Activated CD4-positive, CD25-positive, alpha-beta regulatory T cell treated with anti-CD3 and anti-CD28 coated beads, Interleukin-2, amount 50 U/mL, for 16 hours (primary cell): ENCODE measurements at regions not wholly inside any gene's neighbourhood (a gene's known extent, or its start where the extent isn't known, plus 50 kb on each side); places are given as distances from the start of the nearest gene placed in this dataset.
"Not testable (repeated sequence)": the region's sequence is repeated elsewhere in the genome, so short reads cannot be mapped to it uniquely, and the experiment has no call there.

Source experiments
- DNase-seq: peaks from one replicate; pipeline ENCODE4 v3.0.0-alpha.2; 2020; ENCODE audit warnings: low read depth, low spot score

DNA sequence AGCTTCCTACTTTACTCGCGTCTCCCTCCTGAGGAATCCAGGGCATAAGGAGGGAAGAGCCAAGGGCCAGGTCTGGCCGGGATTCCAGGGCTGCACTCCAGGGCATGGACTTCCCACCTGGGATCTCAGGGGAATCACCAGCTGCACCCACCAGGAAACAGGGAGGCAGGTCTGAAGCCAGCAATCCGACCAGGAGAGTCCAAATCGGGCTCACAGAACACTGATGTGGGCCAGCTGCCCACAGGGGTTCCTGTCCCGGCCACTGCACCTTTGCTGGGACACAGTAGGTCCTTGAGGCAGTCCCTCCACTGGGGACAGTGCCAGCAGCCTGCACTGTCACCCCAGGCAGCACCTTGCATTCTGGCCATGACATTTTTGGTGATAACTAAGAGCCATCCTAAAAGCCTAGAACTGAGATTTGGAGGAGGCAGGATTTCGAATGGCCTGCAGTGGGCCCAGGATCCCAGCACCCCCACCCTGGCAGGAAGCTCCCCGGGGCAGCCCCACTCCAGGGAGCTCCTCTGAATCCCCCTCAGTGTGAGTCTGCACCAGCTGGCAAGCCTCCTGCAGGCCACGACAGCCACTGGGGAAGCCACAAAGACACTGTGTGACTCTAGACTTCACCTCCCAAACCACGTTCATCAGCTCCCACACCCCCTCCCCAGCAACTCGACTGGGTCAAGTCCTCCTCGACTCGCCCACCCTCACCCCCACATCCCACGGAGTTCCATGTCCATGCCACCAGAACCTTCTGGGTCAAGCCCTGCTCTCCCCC lies 71.5 kb upstream of the PPP2R2D start:
- no peak for DNase-seq

DNA sequence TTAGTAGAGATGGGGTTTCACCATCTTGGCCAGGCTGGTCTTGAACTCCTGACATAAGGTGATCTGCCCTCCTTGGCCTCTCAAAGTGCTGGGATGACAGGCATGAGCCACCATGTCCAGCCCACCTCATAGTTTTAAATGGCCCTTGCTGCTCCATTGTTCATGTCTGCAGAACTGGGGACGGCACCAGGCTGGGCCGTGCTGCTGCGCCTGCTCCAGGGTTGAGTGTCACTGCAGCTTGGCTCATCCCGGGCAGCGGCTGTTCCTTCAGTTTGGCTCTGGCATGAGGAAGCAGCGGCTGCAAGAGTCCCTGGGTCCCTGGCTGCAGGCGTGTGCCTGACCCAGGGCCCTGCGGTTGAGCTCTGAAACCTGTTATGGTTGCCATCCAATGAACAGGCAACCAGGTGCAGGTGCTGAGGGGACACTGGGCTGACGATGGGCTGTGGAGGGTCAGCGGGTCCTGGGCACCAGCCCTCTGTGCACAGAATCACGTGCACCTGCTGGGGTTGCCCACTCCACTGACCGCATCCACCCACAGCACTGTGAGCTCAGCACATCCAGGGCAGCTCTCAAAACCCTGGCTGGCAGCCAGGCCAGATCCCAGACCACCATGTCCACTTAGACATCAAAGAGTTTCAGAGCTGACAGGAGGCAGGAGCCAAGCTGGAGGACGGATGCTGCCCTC lies 70.2 kb upstream of the PPP2R2D start:
- DNase-seq, result no peak

DNA sequence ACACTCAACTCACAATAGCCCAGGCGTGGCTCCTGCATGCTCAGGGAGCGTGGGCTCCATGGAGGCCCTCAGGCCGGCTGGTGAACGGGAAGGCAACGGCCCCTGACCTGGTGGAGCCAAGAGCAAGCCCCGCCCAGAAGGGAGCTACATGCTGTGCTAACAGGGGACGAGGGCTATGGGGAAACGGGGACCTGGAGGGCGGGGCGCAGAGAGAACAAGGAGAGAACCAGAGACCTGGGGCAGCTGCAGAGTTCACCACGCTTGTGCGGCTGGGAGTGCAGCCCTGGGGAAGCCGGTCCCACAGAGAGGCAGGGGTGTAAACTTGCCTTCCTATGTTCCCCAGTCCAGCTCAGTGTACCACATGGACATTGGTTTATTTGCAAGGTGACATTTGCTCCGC lies 69.2 kb upstream of the PPP2R2D start:
- DNase-seq, result no peak

DNA sequence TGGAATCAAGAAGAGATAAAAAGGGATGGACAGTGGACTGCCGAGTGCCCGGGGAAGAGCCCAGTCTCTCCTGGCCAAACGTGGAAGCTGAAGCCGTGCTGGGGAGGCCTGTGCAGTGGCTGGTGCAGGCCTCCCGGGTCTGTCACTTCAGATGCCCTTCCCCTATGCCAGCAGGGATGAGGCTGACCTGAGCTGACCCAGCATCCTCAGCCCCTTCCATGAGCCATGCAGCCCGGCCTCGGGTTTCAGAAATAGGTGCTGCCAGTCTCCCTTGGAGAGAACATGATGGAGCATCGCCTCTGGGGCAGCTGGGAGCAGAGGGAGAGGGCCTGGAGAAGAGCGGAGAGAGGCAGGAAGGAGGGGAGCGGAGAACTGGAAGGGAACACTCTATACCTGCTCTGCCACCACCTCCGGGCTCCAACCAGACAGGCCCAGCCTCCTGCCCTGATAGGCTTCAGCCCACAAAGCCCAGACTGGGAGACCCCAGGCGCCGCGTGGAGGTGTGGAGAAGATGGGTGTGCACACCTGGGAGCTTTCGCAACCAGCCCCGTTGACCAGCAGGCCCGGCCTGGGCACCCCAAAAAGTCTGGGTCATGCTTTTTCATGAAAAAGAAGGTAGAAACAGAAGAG lies 68.6 kb upstream of the PPP2R2D start:
- DNase-seq, result no peak

DNA sequence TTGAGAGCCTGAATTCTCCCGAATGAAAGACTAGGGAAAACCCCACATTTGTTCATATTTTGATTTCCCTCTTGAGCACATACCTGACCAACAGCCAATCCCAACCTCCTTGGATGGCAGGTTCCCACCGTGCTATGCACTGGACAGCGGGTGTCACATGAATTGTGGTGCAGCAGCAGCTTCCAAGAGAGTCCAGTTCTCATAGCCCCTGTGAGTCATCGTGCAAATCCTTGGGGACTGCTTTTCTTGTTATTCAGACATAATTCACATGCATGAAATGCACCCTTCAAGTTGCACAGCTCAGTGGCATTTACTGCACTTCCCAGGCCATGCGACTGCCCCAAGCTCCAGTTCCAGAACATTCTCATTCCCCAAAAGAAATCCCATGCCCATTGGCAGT lies 67.8 kb upstream of the PPP2R2D start:
- no peak for DNase-seq

DNA sequence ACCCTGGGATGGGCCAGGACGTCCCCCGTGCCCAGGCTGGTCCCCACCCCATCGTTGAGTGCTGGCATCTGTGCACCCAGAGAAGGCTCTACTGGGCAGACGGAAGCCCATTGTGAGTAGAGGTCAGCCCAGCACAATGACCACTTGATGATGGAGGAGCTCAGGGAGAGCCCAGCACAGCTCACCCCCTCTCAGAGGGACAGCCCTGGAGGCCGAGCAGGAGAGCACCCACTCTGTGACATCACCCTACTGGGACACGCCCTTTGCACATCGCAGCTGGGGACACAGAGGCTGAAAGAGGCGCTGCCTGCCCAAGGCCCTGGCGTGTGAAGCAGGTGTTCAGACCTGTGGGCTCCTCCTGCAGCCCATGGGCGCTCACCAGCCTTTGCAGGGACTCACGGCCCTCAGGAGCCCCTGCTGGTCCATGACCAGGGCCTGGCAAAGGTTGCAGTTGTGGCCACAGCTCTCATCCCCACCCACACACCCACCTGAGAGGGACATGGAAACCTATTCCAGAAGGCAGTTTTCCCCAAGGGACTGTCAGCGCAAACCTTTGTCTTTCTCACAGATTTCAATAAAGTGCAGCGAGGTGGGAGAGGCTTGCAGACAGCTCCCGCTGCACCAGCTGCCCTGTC lies 67.2 kb upstream of the PPP2R2D start:
- DNase-seq, result no peak

DNA sequence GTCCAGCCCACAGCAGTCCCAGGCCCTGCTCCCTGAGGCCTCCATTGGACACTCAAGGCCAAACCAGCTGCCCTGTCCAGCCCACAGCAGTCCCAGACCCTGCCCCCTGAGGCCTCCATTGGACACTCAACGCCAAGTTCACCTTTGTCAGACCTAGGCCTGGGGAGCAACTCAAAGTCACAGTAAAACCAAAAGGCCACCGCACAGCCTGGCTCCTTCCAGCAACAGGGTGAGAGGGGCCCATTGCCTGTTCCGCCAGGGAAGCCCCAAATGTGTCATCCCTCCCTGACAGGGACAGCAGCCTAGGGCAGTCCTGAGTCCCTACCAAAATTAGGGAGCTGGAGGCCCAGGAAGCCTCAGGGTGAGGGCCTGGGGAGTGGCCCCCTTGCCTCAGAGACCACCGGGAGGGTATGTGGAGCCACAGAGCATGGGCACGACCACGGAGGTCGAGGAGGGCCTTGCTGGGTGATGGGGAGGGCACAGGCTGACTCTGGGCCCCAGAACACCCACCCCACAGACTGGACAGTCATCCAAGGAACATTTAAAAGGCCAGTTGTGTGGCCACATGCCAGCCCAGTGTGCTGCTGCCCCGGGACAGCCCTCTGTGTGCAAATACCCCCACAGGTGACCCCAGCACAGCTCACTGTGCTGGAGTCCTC lies 66.5 kb upstream of the PPP2R2D start:
- DNase-seq, result no peak

DNA sequence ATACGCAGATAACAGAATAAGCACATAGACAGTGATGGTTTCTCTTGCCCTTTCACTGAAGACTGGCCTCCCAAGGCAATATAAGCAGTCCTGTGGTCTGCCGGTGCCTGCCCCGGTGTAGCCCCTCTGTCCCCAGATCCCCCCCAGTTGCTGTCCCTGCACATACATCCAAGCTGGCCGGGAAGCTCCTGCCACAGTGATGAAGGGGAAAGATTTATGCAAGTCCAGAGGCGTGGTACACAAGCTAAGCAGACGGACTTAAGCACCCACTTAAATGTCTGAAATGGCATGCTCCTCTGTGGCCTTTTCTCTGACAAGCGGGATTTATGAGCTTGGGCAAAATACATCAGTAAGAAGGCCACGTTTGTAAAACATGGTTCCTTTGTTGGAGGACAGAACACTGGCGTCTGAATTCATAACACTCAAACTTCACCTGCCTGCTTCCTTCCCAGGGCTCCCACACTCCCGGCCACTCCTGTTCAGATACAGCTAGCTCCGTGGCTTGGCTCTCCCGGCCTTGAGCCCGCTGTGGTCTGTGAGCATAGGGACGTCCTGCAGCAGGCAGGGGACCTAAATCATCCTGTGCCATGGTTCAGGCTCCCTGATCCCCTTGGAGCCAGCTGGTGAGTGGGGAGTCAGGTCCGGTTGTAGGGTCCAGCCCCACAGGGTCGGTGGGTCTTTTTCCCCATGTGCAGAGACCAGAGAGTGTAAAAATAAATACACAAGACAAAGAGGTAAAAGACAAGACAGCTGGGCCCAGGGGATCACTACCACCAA lies 61.7 kb upstream of the PPP2R2D start:
- DNase-seq, result no peak

DNA sequence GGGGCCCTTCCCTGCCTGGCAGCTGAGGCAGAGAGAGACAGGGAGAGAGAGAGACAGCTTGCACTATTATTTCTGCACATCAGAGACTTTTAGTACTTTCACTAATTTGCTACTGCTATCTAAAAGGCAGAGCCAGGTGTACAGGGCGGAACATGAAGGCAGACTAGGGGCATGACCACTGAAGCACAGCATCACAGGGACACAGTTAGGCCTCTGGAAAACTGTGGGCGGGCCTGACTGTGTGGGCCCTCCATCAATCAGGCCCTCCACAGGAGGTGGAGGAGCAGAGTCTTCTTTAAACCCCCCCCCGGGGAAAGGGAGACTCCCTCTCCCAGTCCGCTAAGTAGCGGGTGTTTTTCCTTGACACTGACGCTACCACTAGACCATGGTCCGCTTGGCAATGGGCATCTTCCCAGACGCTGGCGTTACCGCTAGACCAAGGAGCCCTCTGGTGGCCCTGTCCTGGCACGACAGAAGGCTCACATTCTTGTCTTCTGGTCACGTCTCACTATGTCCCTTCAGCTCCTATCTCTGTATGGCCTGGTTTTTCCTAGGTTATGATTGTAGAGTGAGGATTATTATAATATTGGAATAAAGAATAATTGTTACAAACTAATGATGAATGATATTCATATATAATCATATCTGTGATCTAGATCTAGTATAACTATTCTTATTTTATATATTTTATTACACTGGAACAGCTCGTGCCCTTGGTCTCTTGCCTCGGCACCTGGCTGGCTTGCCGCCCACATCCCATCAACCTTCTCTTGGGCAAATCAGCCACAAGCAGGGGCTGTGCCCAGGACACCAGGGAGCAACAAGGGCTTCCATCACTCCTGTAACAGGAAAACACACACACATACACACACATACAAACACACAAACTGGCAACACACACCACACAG lies 60.7 kb upstream of the PPP2R2D start:
- not testable (repeated sequence) for DNase-seq

DNA sequence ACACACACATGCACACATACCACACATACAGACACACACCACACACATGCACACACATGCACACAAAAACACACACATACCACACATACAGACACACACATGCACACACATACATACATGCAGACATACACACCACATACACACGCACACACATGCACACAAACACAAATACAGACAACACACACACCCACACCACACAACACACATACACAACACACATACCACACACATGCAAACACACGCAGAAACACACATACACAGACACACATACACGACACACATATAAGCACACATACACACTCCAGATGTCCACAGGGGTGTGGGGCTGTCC lies 60.1 kb upstream of the PPP2R2D start:
- no peak for DNase-seq

DNA sequence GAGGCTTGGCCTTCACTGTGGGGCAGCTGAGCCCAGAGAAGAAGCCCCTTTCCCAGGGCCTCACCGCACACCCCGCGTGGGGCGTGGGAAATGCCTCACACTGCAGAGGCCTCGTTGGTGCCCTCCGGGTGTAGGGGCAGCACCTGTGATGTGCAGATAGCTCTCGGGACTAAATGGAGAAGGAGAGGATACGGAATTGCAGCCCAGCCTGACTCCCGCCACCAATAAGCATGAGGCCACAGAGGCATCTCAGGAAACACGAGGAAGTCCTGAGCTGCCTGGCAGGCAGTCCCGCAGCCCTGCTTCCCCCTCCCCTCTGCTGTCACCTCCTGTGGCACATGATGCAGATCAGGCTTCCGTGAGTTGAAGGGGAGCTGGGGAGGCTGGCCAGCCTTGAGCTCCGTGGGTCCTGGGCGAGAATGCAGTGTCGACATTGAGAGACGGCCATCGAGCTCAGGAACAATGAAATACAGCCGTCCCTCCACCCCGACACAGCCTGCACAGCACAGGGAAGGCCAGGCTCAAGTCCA lies 59.6 kb upstream of the PPP2R2D start:
- no peak for DNase-seq

DNA sequence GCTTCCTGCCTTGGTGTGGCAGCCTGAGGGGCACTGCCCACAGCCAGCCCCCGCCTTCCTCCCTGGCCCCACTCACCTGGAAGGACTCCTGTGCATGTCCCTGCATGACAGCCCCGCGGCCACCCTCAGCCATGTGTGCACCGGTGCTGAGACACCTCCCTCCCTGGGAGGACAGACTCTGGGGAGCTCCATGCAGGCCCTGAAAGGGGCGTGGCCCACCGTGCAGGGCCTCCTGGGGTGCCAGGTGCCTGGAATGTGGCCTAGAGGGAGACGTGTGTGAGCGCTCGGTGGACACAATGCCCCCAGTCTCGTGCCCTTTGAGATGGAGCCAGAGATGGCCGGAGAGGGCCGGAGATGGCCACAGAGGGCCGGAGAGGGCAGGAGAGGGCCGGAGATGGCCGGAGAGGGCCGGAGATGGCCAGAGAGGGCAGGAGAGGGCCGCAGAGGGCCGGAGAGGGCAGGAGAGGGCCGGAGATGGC lies 59.1 kb upstream of the PPP2R2D start:
- no peak for DNase-seq

DNA sequence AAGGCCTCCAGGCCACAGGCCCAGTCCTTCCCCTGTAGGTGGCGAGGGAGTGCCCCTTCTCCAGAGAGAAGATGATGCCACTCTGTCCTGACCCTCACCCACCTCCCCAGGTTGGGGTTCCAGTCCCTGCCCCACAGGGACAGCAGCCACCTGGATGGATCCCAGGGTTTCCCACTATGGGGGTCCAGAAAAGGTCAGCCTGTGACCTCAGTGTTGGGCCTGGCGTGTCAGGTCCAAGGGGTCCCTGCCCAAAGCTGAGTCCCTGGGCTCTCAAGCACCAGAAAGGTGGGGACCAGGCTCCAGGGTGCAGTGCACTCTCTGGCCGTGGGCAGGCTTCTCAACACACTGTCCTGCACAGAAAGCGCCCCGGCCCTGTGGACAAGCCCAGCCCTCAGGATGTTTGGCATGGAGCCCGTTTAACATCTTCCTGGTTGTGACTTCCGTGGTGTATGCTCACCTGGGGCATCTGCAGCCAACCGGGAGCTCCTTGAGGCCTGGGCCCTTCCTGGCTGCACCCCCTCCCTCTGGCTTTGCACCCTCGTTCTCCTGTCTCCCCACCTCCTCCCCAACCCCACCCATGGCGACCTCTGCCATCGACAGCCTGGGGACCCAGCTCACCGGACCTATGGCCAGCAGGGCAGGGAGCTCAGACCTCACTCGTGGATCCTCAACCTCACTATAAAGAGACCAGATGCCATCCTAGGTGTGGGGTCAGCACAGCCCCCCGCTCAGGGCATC lies 58.3 kb upstream of the PPP2R2D start:
- DNase-seq, result no peak

DNA sequence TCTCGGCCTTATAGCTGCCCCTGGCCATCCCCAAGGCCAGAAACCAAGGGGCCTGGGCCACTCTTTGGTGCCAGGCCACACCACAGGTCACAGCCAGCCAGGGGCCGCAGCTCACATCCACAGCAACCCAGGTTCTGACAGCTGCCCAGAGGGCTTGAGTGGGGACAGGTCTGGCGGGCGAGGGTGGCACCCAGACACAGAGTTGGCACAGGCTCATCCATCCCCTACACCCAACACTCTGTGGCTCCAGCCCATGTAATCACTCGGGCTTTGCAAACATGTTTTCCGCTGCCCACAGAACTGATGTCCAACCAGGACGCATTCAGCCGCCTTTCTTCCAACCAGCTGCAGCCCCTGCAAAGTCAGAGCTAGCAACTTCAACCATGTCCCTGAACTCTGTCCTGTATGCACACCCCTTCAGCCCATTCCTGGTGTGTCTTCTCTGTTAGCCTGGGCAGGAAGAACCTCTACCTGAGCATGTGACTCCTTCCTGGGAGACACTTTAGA lies 57.7 kb upstream of the PPP2R2D start:
- DNase-seq, result no peak

DNA sequence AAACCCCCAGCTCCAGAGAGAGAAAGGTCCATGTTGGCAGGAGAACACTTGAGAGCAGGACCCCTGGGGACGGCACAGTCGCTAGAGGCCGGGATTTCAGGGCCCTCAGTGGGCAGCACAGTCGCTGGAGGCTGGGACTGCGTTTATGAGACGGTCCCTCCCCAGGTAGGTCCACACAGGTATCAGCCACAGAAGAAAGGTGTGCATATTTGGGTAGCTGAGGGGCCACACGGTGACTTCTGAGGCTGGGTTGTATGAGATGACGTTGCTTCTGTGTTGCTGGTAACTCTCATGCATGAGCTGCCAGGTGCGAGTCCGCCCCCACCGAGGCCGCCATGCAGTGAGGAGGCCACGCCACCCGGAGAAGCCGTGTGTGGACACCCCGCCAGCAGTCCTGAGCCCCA lies 56.9 kb upstream of the PPP2R2D start:
- DNase-seq, result no peak

DNA sequence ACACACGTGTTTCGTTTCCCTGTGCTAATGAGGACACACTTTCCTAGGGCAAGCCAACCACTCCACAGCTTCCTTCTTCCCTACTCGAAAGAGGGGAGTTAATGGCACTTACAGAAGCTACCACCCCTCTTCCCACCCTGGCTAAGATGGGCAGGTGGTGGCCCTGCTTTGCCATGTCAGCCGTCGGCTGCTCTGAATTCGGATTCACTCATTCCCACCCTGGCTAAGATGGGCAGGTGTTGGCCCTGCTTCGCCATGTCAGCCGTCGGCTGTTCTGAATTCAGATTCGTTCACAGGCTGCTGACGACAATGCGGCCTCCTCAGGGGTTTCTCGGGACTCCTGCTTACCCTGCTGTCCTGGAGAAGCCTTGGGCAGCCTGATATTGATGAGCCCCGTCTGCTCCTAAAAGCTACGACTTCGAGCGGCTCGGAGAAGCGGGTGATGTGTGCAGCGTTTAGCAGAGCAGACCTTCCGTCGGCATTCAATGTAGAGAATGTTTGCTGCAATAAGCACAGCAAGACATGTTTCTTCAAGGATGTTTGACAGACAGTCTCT lies 56.2 kb upstream of the PPP2R2D start:
- no peak for DNase-seq

DNA sequence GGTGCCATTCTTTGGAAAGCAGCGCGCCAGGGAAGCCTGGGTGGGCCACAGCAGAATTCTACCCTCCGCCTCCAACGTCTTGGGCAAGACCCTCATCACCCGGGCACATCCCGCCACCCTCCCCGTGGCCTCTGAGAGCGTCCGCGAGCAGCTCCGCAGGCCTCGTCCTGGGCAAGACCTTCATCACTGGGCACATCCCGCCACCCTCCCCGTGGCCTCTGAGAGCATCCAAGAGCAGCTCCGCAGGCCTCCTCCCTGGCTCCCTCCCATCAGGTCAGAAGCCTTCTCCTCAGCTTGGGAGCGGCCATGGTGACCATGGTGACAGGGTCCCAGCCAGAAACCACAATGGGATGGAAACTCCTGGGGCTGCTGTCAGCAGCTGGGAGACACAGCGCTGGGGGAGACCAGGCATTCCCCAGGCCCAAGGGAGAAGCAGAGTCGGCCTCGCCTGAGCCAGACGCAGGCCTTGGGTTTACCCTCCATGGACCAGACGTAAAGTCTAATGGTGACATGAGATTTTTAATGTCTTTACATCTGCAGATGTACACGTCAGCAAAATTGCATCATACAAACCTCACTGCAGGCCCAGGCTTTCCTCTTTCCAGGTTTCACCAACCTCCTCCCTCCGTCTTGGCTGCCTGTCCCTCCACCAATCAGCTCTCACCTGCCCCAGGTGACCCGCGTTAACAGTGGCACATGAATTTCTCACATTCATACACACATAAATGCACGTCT lies 55.1 kb upstream of the PPP2R2D start:
- no peak for DNase-seq
